A549 (cell line): ENCODE measurements at regions not wholly inside any gene's neighbourhood (a gene's known extent, or its start where the extent isn't known, plus 50 kb on each side); places are given as distances from the start of the nearest gene placed in this dataset.

Experiments
- CBX2 ChIP-seq: fragments of 200-600 bp; sonication (generic); IDR thresholded peaks from 2 replicates; pipeline ENCODE4 v1.6.1; 2016; ENCODE audit warnings: low read depth, mild to moderate bottlenecking, borderline replicate concordance
- CHD2 ChIP-seq: fragments of 150-350 bp; IDR thresholded peaks from 2 replicates; pipeline ENCODE4 v1.6.1; 2014; ENCODE audit warnings: low read length; ENCODE audit not compliant: partially characterized antibody
- CTCF ChIP-seq: fragments of >200 bp; sonication (Bioruptor Twin); formaldehyde crosslinking; IDR thresholded peaks from 3 replicates; pipeline ENCODE4 v1.5.1; 2016
- EP300 ChIP-seq, 2 experiments: fragments of >200 bp; sonication (Bioruptor Twin); formaldehyde crosslinking; IDR thresholded peaks; 2 replicates in 1 of 2; 3 replicates in 1 of 2; pipeline ENCODE4 v1.6.1; 2016 to 2017
- HOXA7 ChIP-seq: fragments of 250-450 bp; sonication (Bioruptor Pico); IDR thresholded peaks from 2 replicates; pipeline ENCODE4 v1.5.0; 2020; ENCODE audit warnings: mild to moderate bottlenecking, moderate library complexity
- MAX ChIP-seq: IDR thresholded peaks from 2 replicates; pipeline ENCODE4 v1.6.1; 2012
- PHF8 ChIP-seq: fragments of 200-600 bp; sonication (generic); IDR thresholded peaks from 2 replicates; pipeline ENCODE4 v1.6.1; 2016; ENCODE audit warnings: low read depth, mild to moderate bottlenecking, antibody characterized with exemption, moderate library complexity, borderline replicate concordance
- POLR2A ChIP-seq: IDR thresholded peaks from 2 replicates; pipeline ENCODE4 v1.6.1; 2012; ENCODE audit warnings: mild to moderate bottlenecking, low read length
- RAD21 ChIP-seq, 2 experiments: fragments of >200 bp in 1 of 2; sonication (Bioruptor Twin) in 1 of 2; formaldehyde crosslinking in 1 of 2; IDR thresholded peaks in 1 of 2; conservative IDR thresholded peaks in 1 of 2; 2 replicates in 1 of 2; 3 replicates in 1 of 2; pipeline ENCODE4 v1.6.1; 2012 to 2018; ENCODE audit warnings: inconsistent platforms in 1 of 2
- USF2 ChIP-seq: fragments of 450-650 bp; IDR thresholded peaks from 2 replicates; pipeline ENCODE4 v1.6.1; 2014; ENCODE audit warnings: antibody characterized with exemption
- ZFP36 ChIP-seq: fragments of 450-650 bp; IDR thresholded peaks from 2 replicates; pipeline ENCODE4 v1.6.1; 2014; ENCODE audit warnings: borderline replicate concordance; ENCODE audit not compliant: partially characterized antibody

GRCh38 chr7:70972693-70973092 is 159.3 kb upstream of the GALNT17 start:
- TF ChIP-seq CHD2 (no peak), HOXA7 (CRISPR knock-in tag) (no peak), CTCF (no peak), CBX2 (no peak), POLR2A (no peak), PHF8 (no peak), RAD21 (conservative IDR thresholded peaks at IDR 0.05 in 1 of 2, IDR thresholded peaks at IDR 0.05 in 1 of 2) (no peak), MAX (no peak), USF2 (no peak), EP300 (IDR thresholded peaks at IDR 0.05) (no peak), ZFP36 (no peak)
